Naive thymus-derived CD8-positive, alpha-beta T cell (primary cell): ENCODE measurements at regions not wholly inside any gene's neighbourhood (a gene's known extent, or its start where the extent isn't known, plus 50 kb on each side); places are given as distances from the start of the nearest gene placed in this dataset.

ENCODE experiments used
- ATAC-seq, 2 donors: fragments of 150-1000 bp; cut with Tn5 transposase in 1 of 2; sonication (Bioruptor Pico), chemical (Tn5 transposase) in 1 of 2; 1 replicate in 1 of 2; 2 replicates in 1 of 2; pipeline ENCODE4 v1.10.0; 2021; ENCODE audit warnings: mild to moderate bottlenecking in 2 of 2, moderate library complexity in 2 of 2
- POLR2A ChIA-PET: fragments of 350-600 bp; sonication (Branson Sonifier 250); formaldehyde crosslinking; loops from one replicate; lab custom pipeline; 2021; ENCODE audit warnings: antibody characterized with exemption; lab: Charles Lee
- DNase-seq, 10 donors: peaks; one replicate each; pipeline versions ENCODE4 v3.0.0 to v3.0.0-alpha.2; 2020 to 2022
- H3K27ac Mint-ChIP-seq, 10 donors: one replicate each; pipeline ENCODE4 v1.8.0; 2020 to 2022; ENCODE audit warnings: mild to moderate bottlenecking in 10 of 10, mixed read lengths in 10 of 10, moderate library complexity in 4 of 10, inconsistent platforms in 1 of 10
- H3K27me3 Mint-ChIP-seq, 5 donors: one replicate each; pipeline ENCODE4 v1.8.0; 2021 to 2022; ENCODE audit warnings: mixed read lengths in 5 of 5
- H3K36me3 Mint-ChIP-seq, 3 donors: one replicate each; pipeline ENCODE4 v1.8.0; 2020 to 2022; ENCODE audit warnings: mixed read lengths in 3 of 3, mild to moderate bottlenecking in 2 of 3, inconsistent platforms in 1 of 3
- H3K4me1 Mint-ChIP-seq, 4 donors: one replicate each; pipeline ENCODE4 v1.8.0; 2021 to 2022; ENCODE audit warnings: mixed read lengths in 4 of 4
- H3K4me3 Mint-ChIP-seq, 10 donors: one replicate each; pipeline ENCODE4 v1.8.0; 2020 to 2022; ENCODE audit warnings: mild to moderate bottlenecking in 10 of 10, mixed read lengths in 10 of 10, moderate library complexity in 6 of 10, inconsistent platforms in 1 of 10
- H3K9me3 Mint-ChIP-seq, 9 donors: one replicate each; pipeline ENCODE4 v1.8.0; 2020 to 2022; ENCODE audit warnings: mixed read lengths in 9 of 9, mild to moderate bottlenecking in 3 of 9, inconsistent platforms in 1 of 9, moderate library complexity in 1 of 9

GRCh38 chr3:148082506-148083280 is 615.0 kb upstream of the AGTR1 start:
- Mint-ChIP-seq H3K4me1 (no peaks in the 10 kb centered on the region), H3K36me3 (no peaks in the 10 kb centered on the region), H3K4me3 (no peak overlapping the region), H3K27ac (no peak overlapping the region), H3K9me3 (peaks cover 0 to 10% (median 0%) of the 10 kb centered on the region in 9 donors), H3K27me3 (no peaks in the 10 kb centered on the region)
- POLR2A ChIA-PET, result no interaction called here
- ATAC-seq, result no peak
- DNase-seq, result no peak

DNA sequence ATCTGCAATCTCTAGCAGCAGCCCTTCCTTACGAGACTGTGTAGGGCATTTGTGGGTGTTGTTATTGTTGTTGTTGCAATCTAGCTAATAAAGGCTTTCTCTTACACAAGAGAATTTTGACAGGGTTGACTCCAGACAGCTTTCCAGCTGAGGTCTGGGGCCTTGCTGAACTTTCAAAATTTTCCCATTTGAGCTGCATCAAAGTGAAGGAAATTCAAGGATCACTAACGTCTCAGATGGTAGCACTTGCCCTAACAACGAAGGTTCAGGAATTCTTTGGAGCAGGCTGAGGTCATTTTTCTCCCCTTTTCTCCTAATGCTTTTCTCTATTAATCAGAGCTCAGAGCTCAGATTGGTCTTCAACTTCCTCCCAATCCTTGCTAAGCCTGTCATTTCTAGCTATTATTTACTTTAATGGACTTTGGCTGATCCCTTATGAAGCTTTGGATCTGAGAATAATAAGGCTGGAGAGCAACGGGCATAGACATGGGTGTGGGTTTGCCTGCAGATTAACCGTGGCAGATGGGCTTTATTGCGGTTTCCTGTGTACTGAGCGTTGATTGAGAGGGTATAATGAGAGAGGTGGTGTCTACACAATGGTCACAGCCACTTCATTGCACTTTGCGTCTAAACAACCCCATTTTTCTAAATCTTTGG is 614.0 kb upstream of the AGTR1 start:
- POLR2A ChIA-PET, result no interaction called here
- Mint-ChIP-seq H3K27ac (no peak overlapping the region), H3K9me3 (peaks cover 0 to 10% (median 0%) of the 10 kb centered on the region in 9 donors), H3K27me3 (no peaks in the 10 kb centered on the region), H3K4me1 (peaks cover 0 to 6% (median 0%) of the 10 kb centered on the region in 4 donors), H3K36me3 (no peaks in the 10 kb centered on the region), H3K4me3 (no peak overlapping the region)
- ATAC-seq (no peak), DNase-seq (no peak)

DNA sequence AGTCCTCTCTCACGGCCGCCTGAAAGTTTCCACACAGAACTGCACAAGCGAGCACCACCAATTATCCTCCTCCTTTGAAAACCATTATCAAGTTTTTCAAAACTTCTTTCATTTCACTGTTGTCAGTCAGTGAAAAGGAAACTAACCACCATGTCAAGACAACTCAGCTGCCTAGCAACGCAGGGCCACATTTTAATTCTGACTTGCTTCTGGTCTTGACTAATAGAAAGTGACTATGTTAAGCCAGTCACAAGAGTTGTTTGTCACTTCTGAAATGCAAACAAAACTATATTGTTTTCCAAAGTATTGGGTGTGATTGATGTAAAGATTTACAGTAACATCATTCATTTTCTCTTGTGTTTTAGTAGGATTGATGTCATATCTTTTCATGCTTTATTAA is 612.8 kb upstream of the AGTR1 start:
- no peak overlapping the region for H3K27ac Mint-ChIP-seq
- ATAC-seq, result peak in 1 of 2 donors; percentile 53

GRCh38 chr3:148087601-148088371 is 609.9 kb upstream of the AGTR1 start:
- Mint-ChIP-seq H3K4me1 (peaks cover 0 to 7% (median 0%) of the 10 kb centered on the region in 4 donors), H3K27me3 (no peaks in the 10 kb centered on the region), H3K4me3 (no peak overlapping the region), H3K9me3 (peaks cover 0 to 9% (median 0%) of the 10 kb centered on the region in 9 donors), H3K27ac (peak overlapping the region in 1 of 10 donors; percentile 36), H3K36me3 (no peaks in the 10 kb centered on the region)
- no peak for DNase-seq
- no peak for ATAC-seq
- POLR2A ChIA-PET, result no interaction called here

More for the DNA sequence above, 612.8 kb upstream of the AGTR1 start:
- H3K4me1 Mint-ChIP-seq, result peaks cover 0 to 7% (median 0%) of the 10 kb centered on the region in 4 donors
- no peak overlapping the region for H3K4me3 Mint-ChIP-seq
- no peaks in the 10 kb centered on the region for H3K36me3 Mint-ChIP-seq
- no peaks in the 10 kb centered on the region for H3K27me3 Mint-ChIP-seq
- POLR2A ChIA-PET, result no interaction called here
- peaks cover 0 to 10% (median 0%) of the 10 kb centered on the region in 9 donors for H3K9me3 Mint-ChIP-seq
- no peak for DNase-seq

- Mint-ChIP-seq H3K36me3 (no peaks in the 10 kb centered on the region), H3K4me3 (no peak overlapping the region), H3K4me1 (peaks cover 0 to 7% (median 0%) of the 10 kb centered on the region in 4 donors), H3K9me3 (peaks cover 0 to 4% (median 0%) of the 10 kb centered on the region in 9 donors), H3K27ac (no peak overlapping the region), H3K27me3 (no peaks in the 10 kb centered on the region)
- peak in 1 of 2 donors; percentile 44 for ATAC-seq
- POLR2A ChIA-PET, result no interaction called here
- DNase-seq, result no peak
These were observed 608.5 kb upstream of the AGTR1 start for GRCh38 chr3:148089171-148089570.

GRCh38 chr3:148090156-148090555 is 607.5 kb upstream of the AGTR1 start:
- Mint-ChIP-seq H3K27ac (peak overlapping the region in 1 of 10 donors; percentile 4), H3K4me3 (no peak overlapping the region), H3K9me3 (peaks cover 0 to 4% (median 0%) of the 10 kb centered on the region in 9 donors), H3K27me3 (no peaks in the 10 kb centered on the region), H3K4me1 (peaks cover 0 to 7% (median 0%) of the 10 kb centered on the region in 4 donors), H3K36me3 (no peaks in the 10 kb centered on the region)
- POLR2A ChIA-PET, result no interaction called here
- ATAC-seq, result no peak
- DNase-seq, result no peak

DNA sequence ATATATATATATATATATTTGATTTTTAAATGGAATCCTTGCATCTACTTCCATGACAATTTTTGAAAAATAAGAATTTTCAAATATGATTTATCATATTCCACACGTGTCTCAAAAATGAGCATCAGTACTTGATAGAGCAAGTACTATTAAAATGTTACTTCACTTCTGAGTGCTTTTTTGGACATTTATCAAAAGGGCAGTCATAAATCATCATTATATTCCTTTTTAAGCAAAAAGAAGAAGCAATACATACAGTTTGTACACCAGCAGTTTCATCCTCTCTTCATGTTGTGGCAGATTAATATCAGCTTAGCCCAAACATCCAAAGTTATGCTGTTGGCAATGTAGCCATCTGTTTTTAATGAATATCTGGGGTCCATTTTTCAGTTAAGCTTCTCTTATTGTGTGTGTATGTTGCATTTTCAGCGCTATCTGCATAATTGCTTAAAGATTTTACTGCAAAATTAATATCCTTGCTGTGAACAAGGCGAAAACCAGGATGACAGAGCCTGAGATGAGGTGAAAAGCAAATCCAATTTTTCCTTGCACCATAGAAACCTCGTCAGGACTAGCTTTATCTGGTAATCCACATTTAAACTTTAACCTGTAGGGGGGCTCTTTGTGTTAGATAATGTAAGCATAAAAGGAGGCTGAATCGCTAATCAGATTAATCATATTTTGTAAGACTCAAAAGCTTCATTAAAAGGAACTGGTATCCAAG is 604.9 kb upstream of the AGTR1 start:
- no peak overlapping the region for H3K27ac Mint-ChIP-seq
- no peak overlapping the region for H3K4me3 Mint-ChIP-seq
- DNase-seq, result no peak
- peaks cover 0 to 6% (median 0%) of the 10 kb centered on the region in 4 donors for H3K4me1 Mint-ChIP-seq
- H3K9me3 Mint-ChIP-seq, result peaks cover 0 to 3% (median 0%) of the 10 kb centered on the region in 9 donors
- ATAC-seq, result no peak
- no peaks in the 10 kb centered on the region for H3K27me3 Mint-ChIP-seq
- no peaks in the 10 kb centered on the region for H3K36me3 Mint-ChIP-seq
- POLR2A ChIA-PET, result no interaction called here

GRCh38 chr3:148093753-148094152 is 604.0 kb upstream of the AGTR1 start:
- no peaks in the 10 kb centered on the region for H3K36me3 Mint-ChIP-seq
- peaks cover 0 to under 1% (median 0%) of the 10 kb centered on the region in 4 donors for H3K4me1 Mint-ChIP-seq
- no peak for DNase-seq
- no peak overlapping the region for H3K4me3 Mint-ChIP-seq
- H3K9me3 Mint-ChIP-seq, result peaks cover 0 to 2% (median 0%) of the 10 kb centered on the region in 9 donors
- H3K27ac Mint-ChIP-seq, result no peak overlapping the region
- POLR2A ChIA-PET, result no interaction called here
- no peak for ATAC-seq
- no peaks in the 10 kb centered on the region for H3K27me3 Mint-ChIP-seq

DNA sequence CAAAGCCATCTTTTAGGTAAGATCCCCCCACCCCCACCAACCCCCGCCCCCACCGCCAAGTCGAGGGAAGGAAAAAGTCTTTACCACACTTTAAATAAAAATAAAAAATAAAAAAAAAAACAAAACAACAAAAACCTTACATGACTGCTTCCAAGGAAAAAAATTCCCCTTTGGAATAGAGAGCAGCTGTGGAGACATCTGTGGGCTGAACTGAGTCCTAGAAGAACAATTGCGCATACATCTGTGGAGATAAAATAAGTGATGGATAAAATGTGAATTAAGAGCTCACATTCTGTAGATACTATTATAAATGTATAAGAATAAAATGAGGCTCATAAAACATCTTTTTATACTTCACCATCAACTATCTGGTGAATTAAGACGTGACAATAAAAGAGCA is 601.7 kb upstream of the AGTR1 start:
- Mint-ChIP-seq H3K4me3 (no peak overlapping the region), H3K27ac (no peak overlapping the region), H3K36me3 (no peaks in the 10 kb centered on the region), H3K9me3 (peaks cover 0 to 4% (median 0%) of the 10 kb centered on the region in 9 donors), H3K27me3 (no peaks in the 10 kb centered on the region), H3K4me1 (no peaks in the 10 kb centered on the region)
- POLR2A ChIA-PET, result interaction anchor here (0.6 kb wide), 1 partner anchor 277 kb away, joined by 3 read pairs; no protein-coding TSS in a partner anchor
- DNase-seq, result no peak
- ATAC-seq, result no peak

- Mint-ChIP-seq H3K27ac (no peak overlapping the region), H3K27me3 (no peaks in the 10 kb centered on the region), H3K4me1 (no peaks in the 10 kb centered on the region), H3K36me3 (no peaks in the 10 kb centered on the region), H3K4me3 (no peak overlapping the region), H3K9me3 (peaks cover 0 to 9% (median 3%) of the 10 kb centered on the region in 9 donors)
- POLR2A ChIA-PET, result no interaction called here
- no peak for DNase-seq
- no peak for ATAC-seq
These were observed 597.2 kb upstream of the AGTR1 start for GRCh38 chr3:148100476-148100875.

- H3K36me3 Mint-ChIP-seq, result no peaks in the 10 kb centered on the region
- peaks cover 0 to 10% (median 3%) of the 10 kb centered on the region in 9 donors for H3K9me3 Mint-ChIP-seq
- POLR2A ChIA-PET, result no interaction called here
- H3K27ac Mint-ChIP-seq, result no peak overlapping the region
- H3K27me3 Mint-ChIP-seq, result no peaks in the 10 kb centered on the region
- no peaks in the 10 kb centered on the region for H3K4me1 Mint-ChIP-seq
- H3K4me3 Mint-ChIP-seq, result no peak overlapping the region
- ATAC-seq, result no peak
- DNase-seq, result no peak
These were observed 596.6 kb upstream of the AGTR1 start for GRCh38 chr3:148101061-148101460.

- no peak for ATAC-seq
- H3K4me1 Mint-ChIP-seq, result no peaks in the 10 kb centered on the region
- no peaks in the 10 kb centered on the region for H3K36me3 Mint-ChIP-seq
- H3K27me3 Mint-ChIP-seq, result no peaks in the 10 kb centered on the region
- no peak for DNase-seq
- peaks cover 0 to 10% (median 3%) of the 10 kb centered on the region in 9 donors for H3K9me3 Mint-ChIP-seq
- POLR2A ChIA-PET, result no interaction called here
- no peak overlapping the region for H3K4me3 Mint-ChIP-seq
- H3K27ac Mint-ChIP-seq, result no peak overlapping the region
These were observed 595.5 kb upstream of the AGTR1 start for GRCh38 chr3:148102156-148102555.
